Uterus (tissue), 2 donors: ENCODE measurements at regions not wholly inside any gene's neighbourhood (a gene's known extent, or its start where the extent isn't known, plus 50 kb on each side); places are given as distances from the start of the nearest gene placed in this dataset.

ENCODE experiments used
- CTCF ChIP-seq, 4 experiments: fragments of 200-600 bp in 2 of 4; fragments of 450-650 bp in 2 of 4; sonication (generic) in 2 of 4; IDR thresholded peaks; one replicate each; pipeline ENCODE4 v1.5.1; 2016 to 2019; ENCODE audit warnings: antibody characterized with exemption in 4 of 4, mild to moderate bottlenecking in 2 of 4, moderate library complexity in 1 of 4
- POLR2A ChIP-seq, 2 donors: fragments of 450-650 bp; IDR thresholded peaks; one replicate each; pipeline ENCODE4 v1.6.1; 2016; ENCODE audit warnings: antibody characterized with exemption in 2 of 2, mild to moderate bottlenecking in 1 of 2, moderate library complexity in 1 of 2

GRCh38 chr3:21185816-21186314, 565.1 kb downstream of the ZNF385D start:
- TF ChIP-seq POLR2A (IDR thresholded peaks at IDR 0.05), result no peak
- TF ChIP-seq CTCF (IDR thresholded peaks at IDR 0.05), result no peak
